Astrocyte (in vitro differentiated cells and primary cell): ENCODE measurements at regions not wholly inside any gene's neighbourhood (a gene's known extent, or its start where the extent isn't known, plus 50 kb on each side); places are given as distances from the start of the nearest gene placed in this dataset.

Source experiments
- DNase-seq: peaks from one replicate; pipeline ENCODE4 v3.0.0-alpha.2; 2010; ENCODE audit warnings: low read depth
- FAIRE-seq: peaks from 2 replicates; lab custom pipeline; 2011; peaks lifted over from hg19 to GRCh38; lab: Jason Lieb, UNC
- H2AFZ ChIP-seq: 2 replicates; pipeline ENCODE4 v1.6.0; 2012; ENCODE audit warnings: low read depth, low read length, inconsistent platforms
- H3K27ac ChIP-seq: 2 replicates; pipeline ENCODE4 v1.5.1; 2011; ENCODE audit warnings: low read depth, low read length, inconsistent platforms
- H3K27me3 ChIP-seq: 2 replicates; pipeline ENCODE4 v1.6.0; 2011; ENCODE audit warnings: low read length, inconsistent platforms; ENCODE audit not compliant: insufficient read depth
- H3K36me3 ChIP-seq: 2 replicates; pipeline ENCODE4 v1.5.1; 2011; ENCODE audit warnings: low read length, inconsistent platforms; ENCODE audit not compliant: insufficient read depth
- H3K4me1 ChIP-seq: 2 replicates; pipeline ENCODE4 v1.5.1; 2011; ENCODE audit warnings: low read length, inconsistent platforms; ENCODE audit not compliant: insufficient read depth
- H3K4me2 ChIP-seq: 2 replicates; pipeline ENCODE4 v1.6.0; 2012; ENCODE audit warnings: low read length, inconsistent platforms
- H3K4me3 ChIP-seq: 2 replicates; pipeline ENCODE4 v1.5.1; 2011; ENCODE audit warnings: low read depth, mild to moderate bottlenecking, low read length, inconsistent platforms; ENCODE audit not compliant: insufficient read depth
- H3K79me2 ChIP-seq: 2 replicates; pipeline ENCODE4 v1.6.0; 2012; ENCODE audit warnings: mild to moderate bottlenecking, low read length, inconsistent platforms; ENCODE audit not compliant: insufficient read depth
- H3K9ac ChIP-seq: 2 replicates; pipeline ENCODE4 v1.6.0; 2012; ENCODE audit warnings: mild to moderate bottlenecking, low read length, inconsistent platforms
- H3K9me3 ChIP-seq: 2 replicates; pipeline ENCODE4 v1.5.1; 2012; ENCODE audit warnings: low read depth, mild to moderate bottlenecking, low read length, inconsistent platforms; ENCODE audit not compliant: insufficient read depth
- H4K20me1 ChIP-seq: 2 replicates; pipeline ENCODE4 v1.6.0; 2012; ENCODE audit warnings: low read length, inconsistent platforms; ENCODE audit not compliant: insufficient read depth
- H3K27ac Mint-ChIP-seq: one replicate; pipeline ENCODE4 v1.8.0; 2021; ENCODE audit warnings: mild to moderate bottlenecking, mixed read lengths; ENCODE audit not compliant: unreplicated experiment
- H3K27me3 Mint-ChIP-seq: one replicate; pipeline ENCODE4 v1.8.0; 2021; ENCODE audit warnings: low read depth, mixed read lengths; ENCODE audit not compliant: unreplicated experiment
- H3K36me3 Mint-ChIP-seq: one replicate; pipeline ENCODE4 v1.8.0; 2021; ENCODE audit warnings: low read depth, mixed read lengths; ENCODE audit not compliant: unreplicated experiment
- H3K4me1 Mint-ChIP-seq: one replicate; pipeline ENCODE4 v1.8.0; 2021; ENCODE audit warnings: low read depth, mixed read lengths; ENCODE audit not compliant: unreplicated experiment
- H3K4me3 Mint-ChIP-seq: one replicate; pipeline ENCODE4 v1.8.0; 2021; ENCODE audit warnings: mild to moderate bottlenecking, moderate library complexity, mixed read lengths; ENCODE audit not compliant: unreplicated experiment
- H3K9me3 Mint-ChIP-seq: one replicate; pipeline ENCODE4 v1.8.0; 2021; ENCODE audit warnings: mild to moderate bottlenecking, mixed read lengths; ENCODE audit not compliant: unreplicated experiment
- EZH2 ChIP-seq: IDR thresholded peaks from 2 replicates; pipeline ENCODE4 v1.6.1; 2012; ENCODE audit warnings: mild to moderate bottlenecking, low read length, inconsistent platforms; ENCODE audit not compliant: insufficient read depth
- TF ChIP-seq, protein P1 (sequence below): IDR thresholded peaks from 2 replicates; pipeline ENCODE4 v1.5.1; 2011; ENCODE audit warnings: low read depth, mild to moderate bottlenecking, inconsistent platforms, low read length, moderate library complexity; ENCODE audit not compliant: insufficient read depth

GRCh38 chr14:34189866-34190265, 239.0 kb upstream of the EGLN3 start:
- TF ChIP-seq EZH2: no peak
- TF ChIP-seq, protein P1, sequence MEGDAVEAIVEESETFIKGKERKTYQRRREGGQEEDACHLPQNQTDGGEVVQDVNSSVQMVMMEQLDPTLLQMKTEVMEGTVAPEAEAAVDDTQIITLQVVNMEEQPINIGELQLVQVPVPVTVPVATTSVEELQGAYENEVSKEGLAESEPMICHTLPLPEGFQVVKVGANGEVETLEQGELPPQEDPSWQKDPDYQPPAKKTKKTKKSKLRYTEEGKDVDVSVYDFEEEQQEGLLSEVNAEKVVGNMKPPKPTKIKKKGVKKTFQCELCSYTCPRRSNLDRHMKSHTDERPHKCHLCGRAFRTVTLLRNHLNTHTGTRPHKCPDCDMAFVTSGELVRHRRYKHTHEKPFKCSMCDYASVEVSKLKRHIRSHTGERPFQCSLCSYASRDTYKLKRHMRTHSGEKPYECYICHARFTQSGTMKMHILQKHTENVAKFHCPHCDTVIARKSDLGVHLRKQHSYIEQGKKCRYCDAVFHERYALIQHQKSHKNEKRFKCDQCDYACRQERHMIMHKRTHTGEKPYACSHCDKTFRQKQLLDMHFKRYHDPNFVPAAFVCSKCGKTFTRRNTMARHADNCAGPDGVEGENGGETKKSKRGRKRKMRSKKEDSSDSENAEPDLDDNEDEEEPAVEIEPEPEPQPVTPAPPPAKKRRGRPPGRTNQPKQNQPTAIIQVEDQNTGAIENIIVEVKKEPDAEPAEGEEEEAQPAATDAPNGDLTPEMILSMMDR: no peak

GRCh38 chr14:34187519-34188044, 236.7 kb upstream of the EGLN3 start:
- no peaks in the 10 kb centered on the region for H3K9me3 Mint-ChIP-seq
- Histone ChIP-seq H2AFZ (no peak overlapping the region), H3K4me3 (no peak overlapping the region), H3K36me3 (no peaks in the 10 kb centered on the region), H4K20me1 (no peaks in the 10 kb centered on the region), H3K79me2 (no peaks in the 10 kb centered on the region), H3K27ac (no peak overlapping the region), H3K4me2 (no peak overlapping the region), H3K27me3 (no peaks in the 10 kb centered on the region), H3K9me3 (no peaks in the 10 kb centered on the region), H3K9ac (no peak overlapping the region), H3K4me1 (no peaks in the 10 kb centered on the region)
- TF ChIP-seq, protein P1: no peak
- no peak for TF ChIP-seq EZH2
- DNase-seq: no peak
- H3K36me3 Mint-ChIP-seq: no peaks in the 10 kb centered on the region
- H3K27me3 Mint-ChIP-seq: no peaks in the 10 kb centered on the region
- H3K4me3 Mint-ChIP-seq: no peak overlapping the region
- H3K4me1 Mint-ChIP-seq: peaks cover 5% of the 10 kb centered on the region
- H3K27ac Mint-ChIP-seq: no peak overlapping the region
- FAIRE-seq: no peak

More at GRCh38 chr14:34189866-34190265, 239.0 kb upstream of the EGLN3 start:
- Histone ChIP-seq H3K4me1 (no peaks in the 10 kb centered on the region), H3K4me3 (no peak overlapping the region), H4K20me1 (no peaks in the 10 kb centered on the region), H2AFZ (no peak overlapping the region), H3K4me2 (no peak overlapping the region), H3K79me2 (no peaks in the 10 kb centered on the region), H3K27ac (no peak overlapping the region), H3K9ac (no peak overlapping the region), H3K9me3 (no peaks in the 10 kb centered on the region), H3K36me3 (no peaks in the 10 kb centered on the region), H3K27me3 (no peaks in the 10 kb centered on the region)
- no peak overlapping the region for H3K4me3 Mint-ChIP-seq
- no peaks in the 10 kb centered on the region for H3K9me3 Mint-ChIP-seq
- H3K27ac Mint-ChIP-seq: no peak overlapping the region
- no peaks in the 10 kb centered on the region for H3K36me3 Mint-ChIP-seq
- peaks cover 5% of the 10 kb centered on the region for H3K4me1 Mint-ChIP-seq
- FAIRE-seq: no peak
- DNase-seq: no peak
- H3K27me3 Mint-ChIP-seq: no peaks in the 10 kb centered on the region

DNA sequence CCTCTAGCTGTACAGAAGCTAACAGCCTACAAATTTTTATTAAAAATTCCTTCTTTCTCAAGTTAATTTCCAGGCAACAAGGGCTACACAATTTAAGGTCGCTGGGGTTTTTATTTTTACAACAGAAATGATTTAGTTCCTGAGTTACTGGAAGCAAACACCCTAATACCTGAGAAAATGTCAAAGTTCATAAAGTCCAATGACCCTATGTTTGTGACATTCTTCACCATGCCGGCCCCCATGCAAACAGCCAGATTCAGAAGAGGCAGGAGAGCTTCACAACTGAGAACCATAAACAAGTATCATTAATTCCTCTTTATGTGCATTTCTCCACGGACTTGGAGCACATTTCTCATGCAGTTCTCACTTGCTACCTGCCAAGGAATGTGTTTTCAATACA, 236.2 kb upstream of the EGLN3 start:
- FAIRE-seq (no peak), DNase-seq (no peak)
- no peak overlapping the region for H3K27ac ChIP-seq
- H3K4me3 ChIP-seq: no peak overlapping the region
- no peaks in the 10 kb centered on the region for H4K20me1 ChIP-seq
- no peak overlapping the region for H3K4me3 Mint-ChIP-seq
- H3K9me3 Mint-ChIP-seq: no peaks in the 10 kb centered on the region
- no peaks in the 10 kb centered on the region for H3K36me3 ChIP-seq
- no peaks in the 10 kb centered on the region for H3K79me2 ChIP-seq
- no peaks in the 10 kb centered on the region for H3K36me3 Mint-ChIP-seq
- H2AFZ ChIP-seq: no peak overlapping the region
- no peaks in the 10 kb centered on the region for H3K9me3 ChIP-seq
- H3K27me3 Mint-ChIP-seq: no peaks in the 10 kb centered on the region
- no peak overlapping the region for H3K27ac Mint-ChIP-seq
- H3K4me2 ChIP-seq: no peak overlapping the region
- no peak overlapping the region for H3K9ac ChIP-seq
- TF ChIP-seq, protein P1: no peak
- TF ChIP-seq EZH2: no peak
- H3K4me1 Mint-ChIP-seq: peaks cover 5% of the 10 kb centered on the region
- no peaks in the 10 kb centered on the region for H3K4me1 ChIP-seq
- no peaks in the 10 kb centered on the region for H3K27me3 ChIP-seq
